NCI-H226 (cell line): ENCODE measurements at regions not wholly inside any gene's neighbourhood (a gene's known extent, or its start where the extent isn't known, plus 50 kb on each side); places are given as distances from the start of the nearest gene placed in this dataset.
"Not testable (repeated sequence)": the region's sequence is repeated elsewhere in the genome, so short reads cannot be mapped to it uniquely, and the experiment has no call there.

ENCODE experiments used
- DNase-seq: peaks from one replicate; pipeline ENCODE4 v3.0.0-alpha.2; 2015

DNA sequence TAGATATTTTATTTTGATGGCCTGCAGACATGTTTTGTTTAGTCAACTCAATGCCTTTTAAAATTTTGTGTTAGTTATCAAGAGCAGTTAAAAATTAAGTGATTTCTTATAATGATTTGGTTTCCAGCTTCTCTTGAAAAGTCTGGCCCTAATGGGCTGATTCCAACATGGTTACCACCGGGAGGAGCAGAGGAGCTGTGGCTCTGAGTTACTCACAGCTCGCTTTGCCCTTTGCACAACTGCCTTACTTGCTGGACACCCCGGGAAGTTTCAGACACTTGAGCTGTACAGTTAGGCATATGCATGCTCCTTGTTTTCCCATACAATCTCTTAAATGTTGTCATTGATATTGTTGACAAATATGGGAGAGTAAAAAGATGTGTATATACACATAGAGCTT is 173.1 kb upstream of the MMS22L start:
- peak; percentile 2 for DNase-seq

DNA sequence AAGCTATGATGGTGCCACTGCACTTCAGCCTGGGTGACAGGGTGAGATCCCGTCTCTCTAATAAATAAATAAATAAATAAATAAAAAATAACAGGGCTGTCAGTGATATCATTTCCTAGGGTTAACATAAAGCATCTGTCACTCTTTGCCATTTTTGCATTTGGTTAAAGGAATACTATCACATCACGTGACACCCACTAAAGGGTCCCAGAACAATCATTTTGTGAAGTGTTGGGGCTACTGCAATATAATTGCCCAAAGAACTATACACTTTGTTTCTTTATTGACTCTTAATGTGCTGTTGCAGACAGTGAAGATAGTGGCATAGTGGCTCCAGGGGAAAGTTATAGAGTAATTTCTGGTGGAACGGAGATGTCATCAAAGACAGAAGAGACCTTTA is 176.5 kb upstream of the MMS22L start:
- DNase-seq, result no peak

DNA sequence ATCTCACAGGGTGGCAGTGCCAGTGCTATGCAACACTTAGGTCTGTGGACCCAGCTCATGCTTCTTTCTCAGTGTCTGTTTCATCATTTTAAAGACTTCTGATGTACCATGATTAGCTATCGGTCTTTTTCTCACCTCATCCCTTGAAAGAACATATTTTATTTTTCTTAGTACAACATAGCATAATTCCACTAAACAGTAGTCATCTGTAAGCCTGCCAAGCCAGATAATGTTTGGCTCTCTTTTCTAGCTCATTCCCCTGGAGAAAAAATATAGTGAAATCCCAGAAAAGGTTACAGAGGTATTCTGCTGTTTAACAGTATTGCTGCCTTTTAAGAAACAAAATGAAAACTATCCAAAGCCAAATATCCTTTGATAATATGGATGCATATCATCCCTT is 177.0 kb upstream of the MMS22L start:
- DNase-seq, result peak; percentile 31

DNA sequence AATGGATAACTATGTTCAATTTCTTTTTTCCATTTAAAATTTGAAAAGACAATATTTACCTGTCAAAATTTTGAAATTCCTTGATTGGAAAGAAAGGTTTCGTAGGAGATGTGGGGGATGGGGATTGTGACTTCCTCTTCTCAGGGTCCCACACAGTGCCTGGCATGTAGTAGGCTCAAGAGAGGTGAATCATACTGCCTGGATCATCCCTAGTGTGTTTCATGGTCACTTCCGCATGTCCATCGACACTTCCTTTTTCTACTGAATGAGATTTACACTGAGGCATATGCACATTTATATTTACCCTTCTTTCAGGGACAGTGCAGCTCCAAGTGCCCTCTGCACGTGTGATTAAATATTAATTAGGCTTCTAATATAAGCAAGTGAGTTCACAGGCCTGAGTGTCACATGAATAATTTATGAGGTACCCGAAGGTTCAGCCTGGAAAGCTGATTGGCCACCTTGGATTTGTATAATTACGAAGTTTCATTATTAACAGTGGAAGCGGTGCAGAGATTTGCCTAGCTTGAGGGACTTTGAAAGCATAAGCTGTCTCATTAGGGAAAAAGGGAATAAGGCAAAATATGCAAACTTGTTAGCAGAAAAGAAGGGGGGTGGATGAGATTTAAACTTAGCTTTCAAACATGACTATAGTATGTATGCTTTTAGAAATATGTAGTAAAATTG is 177.5 kb upstream of the MMS22L start:
- DNase-seq, result no peak

DNA sequence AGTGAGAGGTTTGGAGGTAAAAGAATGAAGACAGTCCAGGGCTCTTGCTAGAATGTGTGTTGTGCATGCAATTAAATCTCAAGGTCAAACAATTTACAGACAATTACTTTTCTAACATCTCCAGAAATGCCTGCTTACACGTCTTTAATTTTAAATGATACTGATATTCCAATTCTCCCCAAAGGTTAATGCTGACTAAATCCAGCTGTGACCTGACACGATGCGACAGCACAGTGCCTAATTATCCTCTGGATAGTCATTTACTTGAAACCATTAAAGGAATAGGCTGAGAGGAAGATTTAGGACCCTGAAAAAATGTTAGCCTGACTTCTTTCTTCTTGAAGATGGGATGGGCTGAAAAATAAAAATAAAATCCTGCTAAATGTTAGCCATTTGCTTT is 178.2 kb upstream of the MMS22L start:
- DNase-seq, result no peak

DNA sequence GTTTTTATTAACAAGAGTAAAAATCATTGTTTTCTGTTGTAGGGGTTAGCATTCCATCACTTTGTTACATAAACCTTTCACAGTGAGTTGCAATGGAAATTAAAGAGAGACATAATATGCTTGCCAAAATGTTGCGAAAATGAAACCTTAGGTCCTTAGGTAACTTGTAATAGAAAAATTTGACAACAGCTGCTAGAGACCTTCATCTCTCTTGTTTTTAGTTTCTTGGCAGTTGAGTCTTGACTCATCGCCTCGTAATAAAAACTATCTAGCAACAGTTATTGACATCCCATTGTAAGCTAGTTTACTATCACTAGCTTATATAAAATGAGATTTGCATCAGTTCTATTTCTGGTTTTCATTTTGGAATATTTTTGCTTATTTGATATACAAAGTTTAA is 179.0 kb upstream of the MMS22L start:
- DNase-seq, result peak; percentile 5

DNA sequence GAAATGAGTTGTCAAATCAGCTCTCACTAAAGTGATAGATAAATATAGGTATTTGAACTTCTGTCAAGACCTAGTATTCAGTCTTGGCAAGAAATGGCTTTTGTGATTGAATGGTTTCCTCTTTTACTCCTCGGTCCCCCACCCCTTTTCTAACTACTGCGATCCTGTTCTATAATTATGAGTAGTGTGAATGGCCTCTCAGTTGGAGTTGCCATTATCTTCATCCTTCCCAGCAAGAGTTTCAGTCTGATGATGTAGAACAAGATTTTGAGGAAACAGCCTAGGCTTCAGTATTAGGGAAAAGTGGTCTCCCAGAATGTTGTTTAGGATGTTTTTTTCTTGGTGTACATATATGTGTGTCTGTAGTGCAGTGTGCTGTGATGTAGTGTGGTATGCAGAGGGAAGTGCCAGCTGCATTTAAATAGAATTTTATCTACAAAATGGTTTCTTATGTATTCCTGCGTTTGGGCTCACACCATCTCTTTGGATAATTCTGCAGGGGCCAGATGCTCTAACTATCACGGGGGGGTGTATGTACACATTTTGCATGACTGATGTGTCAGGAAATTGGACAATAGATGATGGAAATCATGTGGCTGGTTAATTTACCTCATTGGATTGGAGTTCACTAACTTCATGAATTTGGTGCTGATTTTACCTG is 180.1 kb upstream of the MMS22L start:
- DNase-seq, result no peak

DNA sequence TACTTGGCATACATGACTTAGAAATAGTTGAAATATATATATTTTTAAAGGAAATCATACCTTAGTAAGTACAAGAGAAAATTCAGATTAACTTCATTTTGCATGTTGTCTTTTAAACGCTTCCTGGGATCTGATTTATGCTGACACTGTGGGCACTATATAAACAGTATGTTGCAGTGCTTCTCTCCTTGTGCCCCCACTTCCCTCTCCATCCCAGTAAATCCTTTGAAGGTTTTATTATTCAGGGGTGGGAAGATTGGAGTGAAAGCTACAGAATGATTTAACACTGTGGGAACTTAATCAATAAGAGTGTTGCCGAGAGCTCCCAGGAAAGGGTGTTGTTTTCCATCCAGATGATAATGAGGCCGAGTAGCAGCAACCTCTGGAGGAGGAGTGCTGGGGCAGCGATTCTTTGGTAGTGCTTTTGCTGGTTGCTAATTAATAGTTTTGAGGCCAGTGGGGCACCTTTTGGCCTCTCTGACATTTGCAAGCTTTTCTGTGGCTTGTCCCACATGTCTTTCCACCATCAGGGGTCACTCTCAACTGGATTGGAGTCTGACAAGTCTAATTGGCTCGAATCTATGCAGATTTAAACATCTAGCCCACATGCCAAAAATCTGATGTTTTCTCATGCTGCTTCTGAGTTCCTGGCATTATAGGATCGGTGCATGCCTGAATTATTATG is 183.0 kb upstream of the MMS22L start:
- no peak for DNase-seq

DNA sequence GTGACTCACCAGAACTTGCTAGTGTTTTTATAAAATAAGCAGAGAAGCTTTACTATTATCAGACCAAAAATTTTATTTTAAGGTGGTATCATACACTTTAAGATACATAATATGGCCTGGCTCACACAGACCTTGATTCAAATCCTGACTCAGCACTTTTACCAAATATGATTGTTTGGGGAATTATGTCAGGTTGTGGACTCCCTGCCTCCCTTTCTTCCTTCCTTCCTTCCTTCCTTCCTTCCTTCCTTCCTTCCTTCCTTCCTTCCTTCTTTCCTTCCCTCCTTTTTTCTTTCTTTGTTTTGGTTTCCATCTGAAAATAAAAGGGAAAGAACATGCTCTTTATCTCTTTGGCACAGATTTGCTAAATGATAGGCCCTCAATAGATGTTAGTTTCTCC is 186.0 kb upstream of the MMS22L start:
- no peak for DNase-seq

DNA sequence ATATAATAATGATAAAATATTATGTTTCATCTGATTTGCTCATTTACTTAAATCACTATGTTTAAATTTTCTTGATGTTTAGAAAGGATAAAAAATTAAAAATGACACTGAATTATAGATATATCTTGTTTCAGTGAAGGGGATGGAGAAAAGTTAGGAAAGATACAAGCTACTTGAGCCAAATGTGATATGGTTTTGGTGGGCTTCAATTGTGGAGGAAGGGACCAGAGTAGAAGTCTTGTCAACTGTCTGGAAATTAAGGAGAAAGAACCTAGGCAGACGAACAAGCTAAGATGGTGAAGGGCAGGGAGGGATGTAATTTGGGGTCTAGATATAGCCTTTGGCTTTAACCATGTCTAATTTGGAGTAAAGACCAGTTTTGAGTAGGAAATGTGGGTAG is 186.4 kb upstream of the MMS22L start:
- DNase-seq, result no peak

DNA sequence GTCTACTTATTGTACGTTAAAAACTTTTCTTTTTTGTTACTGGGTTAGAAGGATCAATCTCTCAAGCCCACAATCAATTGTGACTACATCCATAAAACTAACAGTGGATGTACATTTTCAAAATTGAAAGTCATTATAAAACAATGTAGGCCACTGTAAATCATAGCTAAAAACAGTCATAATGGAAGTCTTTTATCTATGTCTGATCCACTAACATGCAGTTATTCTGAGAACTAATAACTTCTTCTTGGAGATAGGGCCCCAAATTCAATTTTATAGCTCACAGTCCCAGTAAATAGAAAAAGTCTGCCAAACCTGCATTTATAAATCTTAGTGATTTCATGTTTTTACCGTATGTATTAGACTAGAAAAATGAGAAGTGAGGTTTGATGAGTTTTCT is 187.3 kb upstream of the MMS22L start:
- no peak for DNase-seq

DNA sequence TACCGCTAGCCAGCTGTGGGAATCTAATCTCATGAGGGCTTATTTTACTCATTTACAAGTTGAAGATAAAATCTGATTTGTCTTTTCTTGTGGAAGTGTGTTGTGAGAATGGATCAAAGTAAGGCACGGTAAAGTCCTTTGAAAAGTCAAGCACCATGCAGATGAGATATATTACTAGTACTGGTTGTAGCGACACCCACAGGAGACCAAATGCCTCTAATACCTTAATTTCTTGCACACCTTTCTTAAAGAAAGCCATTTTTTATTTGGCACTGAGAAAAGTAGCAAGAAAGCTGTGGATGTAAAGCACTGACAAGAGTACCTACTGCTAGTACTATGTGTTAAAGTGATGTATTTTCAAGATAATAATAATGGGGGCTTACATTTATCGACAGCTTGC is 191.0 kb upstream of the MMS22L start:
- DNase-seq, result no peak

DNA sequence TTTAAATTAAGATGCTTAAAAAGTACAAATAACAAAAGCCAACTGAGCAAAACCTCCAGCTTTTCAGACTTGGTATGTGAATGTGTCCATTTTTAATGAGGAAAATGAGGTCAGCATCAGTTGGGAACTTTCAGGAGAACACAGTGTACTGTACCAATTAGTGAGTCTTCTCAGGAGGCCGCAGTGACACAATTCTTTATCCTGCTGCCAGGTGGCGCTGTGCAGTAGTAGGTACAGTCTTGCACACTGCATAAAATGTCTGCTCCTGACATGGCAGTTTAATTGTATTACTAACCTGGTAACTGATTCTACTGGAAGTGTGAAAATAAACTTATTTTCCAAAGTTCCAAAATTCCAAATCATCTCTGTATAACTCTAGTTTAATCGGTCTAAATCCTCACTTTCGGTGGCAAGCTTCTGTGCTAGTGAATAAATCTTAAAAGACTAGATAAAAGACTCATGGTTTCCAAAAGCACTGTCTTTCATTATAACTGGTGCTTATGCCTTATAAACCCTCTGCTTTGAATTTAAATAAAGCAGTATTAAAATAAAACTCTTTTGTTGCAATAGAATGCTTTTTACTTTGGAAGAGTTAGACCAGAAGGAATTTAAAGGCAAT is 214.8 kb upstream of the MMS22L start:
- peak; percentile 48 for DNase-seq

DNA sequence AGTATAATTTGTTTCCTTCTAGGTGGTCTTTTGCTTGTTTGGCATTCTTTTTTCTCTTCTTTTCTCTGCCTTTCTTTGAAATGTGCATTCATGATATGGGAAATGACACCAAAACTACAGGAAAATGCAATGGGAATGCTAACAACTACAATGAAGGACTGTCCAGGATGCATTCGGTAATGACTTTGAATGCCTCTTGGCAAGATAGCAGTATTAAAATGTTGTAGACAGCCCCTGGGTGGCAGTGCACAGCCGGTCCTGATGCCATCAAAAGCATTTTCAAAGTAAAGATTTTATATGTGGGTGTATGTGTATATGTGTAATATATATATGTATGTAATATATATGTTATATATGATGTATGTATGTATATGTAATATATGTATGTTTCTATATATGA is 218.8 kb upstream of the MMS22L start:
- DNase-seq, result no peak

DNA sequence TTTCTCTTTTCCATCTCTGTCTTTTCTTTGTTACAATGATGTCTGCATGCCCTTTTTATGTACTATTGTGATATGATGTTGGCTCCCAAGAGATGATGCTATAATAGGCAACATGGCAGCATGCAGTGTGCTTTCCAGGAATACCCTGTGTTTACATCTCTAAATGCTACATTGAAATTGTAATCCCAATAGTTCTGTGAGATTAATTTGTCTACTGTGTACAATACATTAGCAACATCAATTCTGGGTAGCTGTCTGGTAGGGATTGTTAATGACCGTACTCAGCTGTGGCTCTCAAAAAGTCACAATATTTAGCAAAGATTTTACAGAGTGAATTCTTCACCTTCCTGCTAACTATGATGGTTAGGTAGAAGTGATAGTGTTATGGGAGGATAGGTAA is 225.6 kb upstream of the MMS22L start:
- DNase-seq, result no peak

DNA sequence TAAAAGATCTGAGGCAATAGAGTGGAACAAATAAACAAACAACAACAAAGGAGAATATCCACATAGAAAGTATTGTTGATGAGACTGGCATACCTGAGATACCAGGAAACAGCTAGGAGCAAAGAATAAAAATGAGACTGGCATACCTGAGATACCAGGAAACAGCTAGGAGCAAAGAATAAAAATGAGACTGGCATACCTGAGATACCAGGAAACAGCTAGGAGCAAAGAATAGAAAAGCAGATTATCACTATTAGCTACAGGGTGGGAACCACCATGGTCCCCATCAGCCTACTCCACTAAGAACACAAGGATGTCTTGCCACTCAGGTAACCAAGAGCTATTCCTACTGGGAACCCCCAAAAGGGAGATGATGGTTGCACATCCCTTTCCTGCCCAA is 230.2 kb upstream of the MMS22L start:
- DNase-seq, result not testable (repeated sequence)

DNA sequence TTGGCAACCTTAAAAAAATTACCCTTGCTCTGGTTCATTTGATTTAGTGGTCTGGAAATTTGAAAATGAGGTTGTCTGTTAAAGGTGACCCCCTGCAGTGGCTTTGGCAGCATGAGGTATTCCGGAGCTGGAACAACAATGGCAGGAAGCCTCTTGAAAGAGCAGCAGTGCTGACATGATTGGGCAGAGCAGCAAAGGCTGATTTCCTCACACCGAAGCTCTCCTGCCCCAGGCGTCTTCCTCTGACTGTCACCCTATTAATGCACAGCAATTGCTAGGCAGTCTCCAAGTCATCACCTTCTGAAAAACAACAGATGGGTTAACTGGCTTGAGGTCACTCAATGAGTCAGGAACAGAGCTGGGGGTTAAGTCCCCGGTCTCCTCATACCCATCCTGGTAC is 241.8 kb upstream of the MMS22L start:
- DNase-seq, result no peak

DNA sequence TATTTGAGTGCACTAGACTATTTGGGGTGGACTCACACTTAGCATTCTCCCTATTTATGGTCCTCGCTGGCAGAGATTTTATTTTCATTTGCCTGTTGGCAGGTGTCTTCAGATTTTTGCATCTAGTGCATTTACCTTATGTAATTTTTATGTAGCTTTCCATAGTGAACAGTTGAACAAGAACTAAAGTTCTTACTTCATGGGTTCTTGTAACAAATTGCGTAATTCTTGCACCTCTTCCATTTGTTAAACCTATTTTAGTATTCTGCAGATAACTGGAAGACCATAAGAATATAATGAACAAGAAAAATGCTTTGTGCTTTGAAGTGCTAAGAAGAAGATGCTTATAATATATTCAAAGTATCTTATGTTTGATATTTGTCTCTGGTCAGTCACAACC is 252.8 kb upstream of the MMS22L start:
- DNase-seq, result no peak

DNA sequence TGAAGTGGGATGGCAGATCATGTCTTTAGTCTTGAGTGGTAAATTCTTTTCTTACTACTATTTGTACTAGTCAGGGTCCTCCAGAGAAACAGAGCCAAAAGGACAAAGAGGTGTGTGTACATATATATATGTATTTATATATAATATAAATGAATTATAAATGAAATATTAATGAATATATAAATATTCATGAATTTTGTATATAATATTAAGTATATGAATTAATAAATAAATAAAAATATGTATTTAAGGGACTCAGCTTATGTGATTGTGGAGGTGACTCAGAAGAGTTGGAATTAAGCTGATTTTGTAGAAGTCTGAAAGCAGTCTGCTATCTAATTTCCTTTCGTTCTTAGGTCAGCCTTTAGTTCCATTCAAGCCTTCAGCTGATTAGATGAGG is 265.3 kb upstream of the MMS22L start:
- DNase-seq, result no peak

DNA sequence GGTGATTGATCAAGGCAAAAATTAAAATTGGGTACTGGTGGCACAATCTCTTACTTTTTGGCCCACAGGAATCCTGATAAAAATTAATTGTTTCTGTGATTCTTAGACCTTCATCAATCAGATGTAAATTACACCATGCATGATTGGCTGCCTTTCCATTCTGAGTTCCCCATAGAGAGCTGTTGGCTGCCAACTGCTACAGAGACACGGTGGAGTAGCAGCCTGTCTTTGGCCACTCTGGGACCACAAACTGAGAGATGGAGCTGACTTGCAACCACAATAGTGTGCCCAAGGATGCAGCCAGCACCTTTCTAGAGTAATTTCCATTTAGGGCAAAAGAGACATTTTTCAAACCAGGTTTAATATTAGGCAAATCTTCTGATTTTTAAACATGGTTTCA is 274.3 kb upstream of the MMS22L start:
- DNase-seq, result no peak

DNA sequence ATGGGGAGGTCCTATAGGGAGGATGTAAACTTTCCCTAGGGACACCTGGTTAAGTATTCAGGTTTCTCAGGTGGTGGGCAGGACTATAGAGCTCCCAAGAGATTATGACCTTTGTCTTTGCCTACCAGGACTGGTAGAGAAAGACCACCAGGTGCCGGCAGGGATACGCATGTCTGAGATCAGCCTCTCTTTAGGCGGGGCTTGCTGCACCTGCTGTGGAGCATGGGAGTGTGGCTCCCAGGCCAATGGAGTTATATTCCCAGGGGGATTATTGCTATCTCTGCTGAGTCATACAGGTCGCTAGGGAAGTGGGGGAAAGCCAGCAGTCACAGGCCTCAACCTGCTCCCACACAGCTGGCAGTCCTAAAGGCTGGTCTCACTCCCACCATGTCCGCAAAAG is 280.5 kb upstream of the MMS22L start:
- no peak for DNase-seq

DNA sequence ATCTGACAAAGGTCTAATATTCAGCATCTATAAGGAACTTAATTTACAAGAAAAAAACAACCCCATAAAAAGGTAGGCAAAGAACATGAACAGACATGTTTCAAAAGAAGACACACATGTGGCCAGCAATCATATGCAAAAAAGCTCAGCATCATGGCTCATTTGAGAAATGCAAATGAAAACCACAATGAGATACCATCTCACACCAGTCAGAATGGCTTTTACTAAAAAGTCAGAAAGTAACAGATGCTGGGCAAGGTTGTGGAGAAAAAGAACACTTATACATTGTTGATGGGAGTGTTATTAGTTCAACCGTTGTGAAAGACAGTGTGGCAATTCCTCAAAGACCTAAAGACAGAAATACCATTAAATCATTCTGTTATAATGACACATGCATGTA is 289.9 kb upstream of the MMS22L start:
- no peak for DNase-seq

DNA sequence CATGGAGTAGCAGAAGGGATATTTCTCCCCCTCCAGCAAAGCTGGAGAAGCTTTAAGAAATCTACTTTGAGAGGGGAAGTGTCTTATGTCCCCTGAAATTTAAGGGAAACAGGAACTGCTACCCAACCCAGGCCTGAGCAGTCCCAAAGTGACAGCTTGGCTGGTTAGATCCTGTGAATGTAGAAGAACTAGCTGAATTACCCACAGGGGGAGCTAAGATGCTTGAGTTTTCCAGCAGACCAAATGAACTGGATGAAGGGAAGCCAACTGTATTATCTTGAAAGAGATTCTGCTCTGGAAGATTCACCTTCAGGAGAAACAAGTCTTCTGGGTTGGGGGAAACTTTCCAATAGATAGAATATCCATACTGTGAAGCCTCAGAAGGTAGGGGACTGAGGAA is 303.3 kb upstream of the MMS22L start:
- peak; percentile 6 for DNase-seq

DNA sequence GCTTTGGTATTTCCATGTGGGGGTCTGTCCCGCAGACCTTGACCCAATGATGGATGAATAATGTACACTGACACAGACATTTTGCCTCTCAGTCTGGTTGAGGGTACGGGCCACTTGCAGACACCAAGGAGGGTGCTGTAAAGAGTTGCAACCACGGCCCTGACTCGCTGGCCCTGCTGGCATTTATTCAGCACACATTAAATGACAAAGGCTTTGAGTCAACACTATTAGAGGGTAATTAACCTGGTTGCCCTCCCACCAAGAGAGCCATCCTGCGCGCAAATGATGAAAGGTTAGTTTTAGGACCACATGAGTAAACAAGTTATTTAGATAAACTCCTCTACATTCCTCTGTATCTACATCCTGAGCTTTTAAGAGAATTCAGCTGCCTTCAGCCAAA is 308.9 kb upstream of the MMS22L start:
- no peak for DNase-seq
